ENCODE measurements at regions not wholly inside any gene's neighbourhood (a gene's known extent, or its start where the extent isn't known, plus 50 kb on each side); places are given as distances from the start of the nearest gene placed in this dataset.

DNA sequence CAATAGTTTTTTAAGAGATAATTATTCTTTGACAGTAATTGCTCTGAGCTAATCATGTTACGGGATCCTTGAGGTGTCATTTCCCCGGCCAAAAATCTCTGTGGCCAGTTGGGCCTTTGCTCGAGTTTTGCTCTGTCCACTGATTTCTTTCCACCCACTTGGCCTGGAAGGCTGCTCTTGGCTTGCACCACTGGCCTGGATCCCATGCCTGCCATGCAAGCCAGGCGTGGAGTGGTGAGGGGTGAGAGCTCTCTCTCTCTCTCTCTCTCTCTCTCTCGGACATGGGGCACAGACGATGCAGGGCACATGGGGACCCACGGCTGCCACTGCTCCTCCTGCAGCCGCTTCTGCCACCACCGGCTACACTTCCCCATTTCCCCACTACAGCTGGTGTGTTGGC lies 853.0 kb upstream of the GCFC2 start:
- Histone ChIP-seq H3K36me3 (ENCODE audit: insufficient read depth, low read length) (no peaks in the 10 kb centered on the region), H3K4me3 (ENCODE audit: insufficient read depth, low read length) (no peak overlapping the region), H3K4me2 (ENCODE audit: insufficient read depth, low read length) (no peak overlapping the region), H3K9me3 (ENCODE audit: low read depth, low read length) (no peaks in the 10 kb centered on the region), H3K4me1 (ENCODE audit: insufficient read depth, low read length) (no peaks in the 10 kb centered on the region), H4K20me1 (ENCODE audit: insufficient read depth, low read length) (no peaks in the 10 kb centered on the region), H3K27me3 (ENCODE audit: insufficient read depth, low read length) (no peaks in the 10 kb centered on the region), H2AFZ (ENCODE audit: low read length) (no peak overlapping the region), H3K79me2 (ENCODE audit: insufficient read depth, low read length) (no peaks in the 10 kb centered on the region), H3K27ac (ENCODE audit: low read depth, low read length) (no peak overlapping the region)
- TF ChIP-seq, protein P1, sequence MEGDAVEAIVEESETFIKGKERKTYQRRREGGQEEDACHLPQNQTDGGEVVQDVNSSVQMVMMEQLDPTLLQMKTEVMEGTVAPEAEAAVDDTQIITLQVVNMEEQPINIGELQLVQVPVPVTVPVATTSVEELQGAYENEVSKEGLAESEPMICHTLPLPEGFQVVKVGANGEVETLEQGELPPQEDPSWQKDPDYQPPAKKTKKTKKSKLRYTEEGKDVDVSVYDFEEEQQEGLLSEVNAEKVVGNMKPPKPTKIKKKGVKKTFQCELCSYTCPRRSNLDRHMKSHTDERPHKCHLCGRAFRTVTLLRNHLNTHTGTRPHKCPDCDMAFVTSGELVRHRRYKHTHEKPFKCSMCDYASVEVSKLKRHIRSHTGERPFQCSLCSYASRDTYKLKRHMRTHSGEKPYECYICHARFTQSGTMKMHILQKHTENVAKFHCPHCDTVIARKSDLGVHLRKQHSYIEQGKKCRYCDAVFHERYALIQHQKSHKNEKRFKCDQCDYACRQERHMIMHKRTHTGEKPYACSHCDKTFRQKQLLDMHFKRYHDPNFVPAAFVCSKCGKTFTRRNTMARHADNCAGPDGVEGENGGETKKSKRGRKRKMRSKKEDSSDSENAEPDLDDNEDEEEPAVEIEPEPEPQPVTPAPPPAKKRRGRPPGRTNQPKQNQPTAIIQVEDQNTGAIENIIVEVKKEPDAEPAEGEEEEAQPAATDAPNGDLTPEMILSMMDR (IDR thresholded peaks at IDR 0.05; ENCODE audit: extremely low read depth, low read depth, low read length), result no peak
- DNase-seq (ENCODE audit: insufficient read length, low spot score, missing footprints), result no peak

GRCh38 chr2:76558157-76558556 lies 847.4 kb upstream of the GCFC2 start:
- no peaks in the 10 kb centered on the region for H4K20me1 ChIP-seq (ENCODE audit: insufficient read depth, low read length)
- no peak overlapping the region for H3K27ac ChIP-seq (ENCODE audit: low read depth, low read length)
- no peak overlapping the region for H3K4me3 ChIP-seq (ENCODE audit: insufficient read depth, low read length)
- no peak overlapping the region for H3K4me2 ChIP-seq (ENCODE audit: insufficient read depth, low read length)
- DNase-seq (ENCODE audit: insufficient read length, low spot score, missing footprints), result no peak
- H2AFZ ChIP-seq (ENCODE audit: low read length), result no peak overlapping the region
- H3K4me1 ChIP-seq (ENCODE audit: insufficient read depth, low read length), result no peaks in the 10 kb centered on the region
- H3K27me3 ChIP-seq (ENCODE audit: insufficient read depth, low read length), result no peaks in the 10 kb centered on the region
- no peaks in the 10 kb centered on the region for H3K79me2 ChIP-seq (ENCODE audit: insufficient read depth, low read length)
- no peaks in the 10 kb centered on the region for H3K9me3 ChIP-seq (ENCODE audit: low read depth, low read length)
- H3K36me3 ChIP-seq (ENCODE audit: insufficient read depth, low read length), result no peaks in the 10 kb centered on the region
- TF ChIP-seq, protein P1 (IDR thresholded peaks at IDR 0.05; ENCODE audit: extremely low read depth, low read depth, low read length), result no peak

GRCh38 chr2:76556018-76556417 lies 845.3 kb upstream of the GCFC2 start:
- no peaks in the 10 kb centered on the region for H3K27me3 ChIP-seq (ENCODE audit: insufficient read depth, low read length)
- no peaks in the 10 kb centered on the region for H3K79me2 ChIP-seq (ENCODE audit: insufficient read depth, low read length)
- H3K4me3 ChIP-seq (ENCODE audit: insufficient read depth, low read length), result no peak overlapping the region
- no peaks in the 10 kb centered on the region for H3K4me1 ChIP-seq (ENCODE audit: insufficient read depth, low read length)
- H2AFZ ChIP-seq (ENCODE audit: low read length), result no peak overlapping the region
- no peaks in the 10 kb centered on the region for H4K20me1 ChIP-seq (ENCODE audit: insufficient read depth, low read length)
- no peak overlapping the region for H3K27ac ChIP-seq (ENCODE audit: low read depth, low read length)
- H3K4me2 ChIP-seq (ENCODE audit: insufficient read depth, low read length), result no peak overlapping the region
- no peak for DNase-seq (ENCODE audit: insufficient read length, low spot score, missing footprints)
- no peaks in the 10 kb centered on the region for H3K9me3 ChIP-seq (ENCODE audit: low read depth, low read length)
- TF ChIP-seq, protein P1 (IDR thresholded peaks at IDR 0.05; ENCODE audit: extremely low read depth, low read depth, low read length), result no peak
- no peaks in the 10 kb centered on the region for H3K36me3 ChIP-seq (ENCODE audit: insufficient read depth, low read length)

DNA sequence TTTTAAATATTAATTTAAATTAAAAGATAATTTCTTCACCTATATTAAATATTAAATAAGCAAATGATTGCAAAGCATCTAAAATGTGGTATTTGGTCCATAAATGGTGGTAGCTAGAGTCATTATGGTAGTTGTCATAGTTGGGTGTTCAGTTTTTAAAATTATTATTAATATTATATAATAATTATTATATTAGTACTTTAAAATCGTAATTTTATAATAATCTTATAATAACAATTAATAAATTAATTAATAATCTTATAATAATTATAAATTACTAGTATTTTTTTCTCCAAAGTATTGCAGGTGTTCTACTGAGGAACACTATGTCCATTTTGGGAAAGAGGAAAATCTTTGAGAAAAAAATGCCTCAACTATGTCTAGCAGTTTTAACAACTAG lies 835.5 kb upstream of the GCFC2 start:
- Histone ChIP-seq H3K36me3 (ENCODE audit: insufficient read depth, low read length) (no peaks in the 10 kb centered on the region), H4K20me1 (ENCODE audit: insufficient read depth, low read length) (no peaks in the 10 kb centered on the region), H3K27ac (ENCODE audit: low read depth, low read length) (no peak overlapping the region), H2AFZ (ENCODE audit: low read length) (no peak overlapping the region), H3K4me1 (ENCODE audit: insufficient read depth, low read length) (no peaks in the 10 kb centered on the region), H3K9me3 (ENCODE audit: low read depth, low read length) (no peaks in the 10 kb centered on the region), H3K79me2 (ENCODE audit: insufficient read depth, low read length) (no peaks in the 10 kb centered on the region), H3K4me2 (ENCODE audit: insufficient read depth, low read length) (no peak overlapping the region), H3K4me3 (ENCODE audit: insufficient read depth, low read length) (no peak overlapping the region), H3K27me3 (ENCODE audit: insufficient read depth, low read length) (no peaks in the 10 kb centered on the region)
- no peak for DNase-seq (ENCODE audit: insufficient read length, low spot score, missing footprints)
- TF ChIP-seq, protein P1 (IDR thresholded peaks at IDR 0.05; ENCODE audit: extremely low read depth, low read depth, low read length), result no peak
